ENCODE measurements at regions not wholly inside any gene's neighbourhood (a gene's known extent, or its start where the extent isn't known, plus 50 kb on each side); places are given as distances from the start of the nearest gene placed in this dataset.

- DNase-seq (ENCODE audit: low spot score) = no peak
Observed at GRCh38 chr2:9105601-9106337, 100.8 kb upstream of the ASAP2 start.

- DNase-seq (ENCODE audit: low spot score) = no peak
Observed at GRCh38 chr2:9103663-9104277, 100.3 kb upstream of the MBOAT2 start.

DNA sequence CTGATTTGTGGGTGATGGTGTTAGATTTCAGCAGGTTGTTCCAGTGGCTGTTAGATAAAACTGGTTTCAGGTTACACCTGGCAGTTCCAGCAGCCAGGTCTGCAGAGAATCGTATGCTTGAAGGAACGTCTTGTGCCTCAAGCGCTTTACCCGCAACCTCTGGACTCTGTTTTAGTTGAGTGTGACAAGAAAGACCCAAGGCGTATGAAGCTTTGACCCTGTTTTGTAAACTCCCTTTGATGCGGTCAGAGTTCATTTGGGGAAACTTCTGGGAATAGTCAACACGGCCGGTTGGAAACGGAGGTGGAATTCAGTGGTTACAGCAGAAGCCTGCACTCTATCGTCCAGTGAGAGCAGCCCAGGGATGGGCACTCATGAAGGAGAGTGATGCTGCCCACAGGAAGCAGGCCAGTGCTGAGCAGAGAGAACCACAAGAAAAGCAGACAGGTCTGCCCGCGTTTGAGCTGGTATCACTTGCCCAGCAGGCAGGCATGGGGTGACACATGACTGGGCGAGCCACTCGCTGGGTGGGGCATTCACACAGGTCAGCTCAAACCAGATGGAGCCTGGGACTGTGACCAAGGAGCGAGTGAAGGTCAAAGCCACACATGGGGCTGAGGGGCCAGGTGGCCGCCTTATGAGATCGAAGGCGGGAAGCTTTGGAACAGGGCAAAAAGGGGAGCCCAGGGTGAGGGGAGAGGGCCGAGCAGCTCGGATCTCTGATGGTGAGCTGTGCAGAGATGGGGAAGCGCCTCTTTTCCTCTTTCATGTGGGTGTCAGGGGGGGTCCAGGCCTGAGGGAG lies 99.6 kb upstream of the MBOAT2 start:
- DNase-seq (ENCODE audit: low spot score) = no peak

DNA sequence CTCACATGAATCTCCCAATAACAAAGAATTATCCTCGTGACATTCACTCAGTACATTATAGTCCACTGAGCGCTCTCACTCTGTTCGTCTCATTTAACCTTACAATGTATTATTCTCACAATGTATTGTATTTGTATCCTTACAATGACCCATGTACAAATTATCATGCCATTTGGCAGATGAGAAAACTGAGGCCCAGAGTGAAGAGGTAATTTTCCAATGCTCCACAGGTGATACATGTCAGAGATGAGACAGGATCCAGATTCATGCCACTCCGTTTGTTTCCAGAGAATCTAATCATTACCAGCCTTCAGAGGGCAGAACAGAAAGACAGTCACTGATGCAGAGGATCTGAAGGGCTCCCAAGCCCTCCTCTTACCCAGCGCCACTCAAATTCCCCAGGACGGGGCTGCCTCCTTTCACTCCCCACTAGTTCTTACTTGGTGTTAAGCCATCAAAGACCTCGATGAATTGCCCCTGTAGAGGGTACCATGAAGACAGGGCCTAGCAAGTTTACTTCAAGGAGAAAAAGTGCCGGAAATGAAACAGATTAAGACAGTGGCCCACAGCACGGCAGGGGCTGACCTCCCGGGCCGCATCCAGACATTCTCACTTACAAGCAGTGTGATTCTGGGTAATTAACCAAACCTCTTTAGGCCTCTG lies 98.4 kb upstream of the MBOAT2 start:
- DNase-seq (ENCODE audit: low spot score) = no peak

DNA sequence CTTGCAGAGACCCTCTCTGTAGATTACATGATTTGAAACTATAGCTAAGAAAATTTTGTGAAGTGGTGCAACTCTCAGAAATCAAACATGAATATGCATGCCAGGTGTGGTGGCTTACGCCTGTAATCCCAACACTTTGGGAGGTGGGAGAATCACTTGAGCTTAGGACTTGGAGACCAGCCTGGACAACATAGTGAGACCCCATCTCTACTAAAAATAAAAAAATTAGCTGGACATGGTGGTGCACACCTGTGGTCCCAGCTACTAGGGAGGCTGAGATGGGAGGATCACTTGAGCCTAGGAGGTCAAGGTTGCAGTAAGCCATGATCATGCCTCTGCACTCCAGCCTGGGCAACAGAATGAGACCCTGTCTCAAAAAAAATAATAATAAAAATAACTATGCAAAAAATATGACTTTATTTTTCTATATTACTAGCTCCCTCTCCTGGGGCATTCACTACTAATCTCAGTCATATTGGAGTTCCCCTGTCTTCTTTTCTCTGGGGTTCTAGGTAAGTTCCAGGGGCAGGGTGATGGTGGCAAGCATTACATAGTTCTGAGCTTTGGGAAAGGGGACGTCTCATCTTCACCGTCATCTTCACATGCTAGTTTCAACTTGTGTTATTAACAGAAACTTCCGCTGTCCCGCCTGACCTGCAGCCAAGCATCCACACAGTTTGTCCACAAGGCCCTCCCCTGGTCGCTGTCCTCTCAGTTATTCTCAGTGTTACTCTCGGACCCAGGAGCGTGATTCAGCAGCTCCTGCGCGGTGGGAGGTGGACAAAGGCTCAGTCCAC lies 96.8 kb upstream of the MBOAT2 start:
- DNase-seq (ENCODE audit: low spot score) = no peak

DNA sequence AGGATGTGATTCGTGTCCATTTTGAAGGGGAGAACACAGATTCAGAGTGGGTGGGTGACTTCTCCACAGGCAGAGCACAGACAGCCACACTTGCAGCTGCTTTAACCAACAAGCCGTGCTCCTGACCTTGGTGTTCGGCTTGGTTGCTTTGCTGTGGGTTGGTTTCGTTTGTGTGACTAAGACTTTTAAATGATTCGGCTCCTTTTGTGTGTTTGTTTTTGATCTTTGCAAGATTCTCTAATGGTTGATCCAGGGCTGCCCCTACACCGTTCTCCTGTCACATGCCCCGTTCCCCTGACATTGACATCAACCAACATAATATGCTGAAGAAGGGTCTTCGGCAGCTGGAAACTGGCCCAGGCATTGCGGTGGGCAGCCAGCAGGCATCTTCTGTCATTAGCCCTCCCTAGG lies 95.9 kb upstream of the MBOAT2 start:
- DNase-seq (ENCODE audit: low spot score) = no peak

- DNase-seq (ENCODE audit: low spot score) = no peak
Observed at GRCh38 chr2:9097892-9098291, 94.4 kb upstream of the MBOAT2 start.

DNA sequence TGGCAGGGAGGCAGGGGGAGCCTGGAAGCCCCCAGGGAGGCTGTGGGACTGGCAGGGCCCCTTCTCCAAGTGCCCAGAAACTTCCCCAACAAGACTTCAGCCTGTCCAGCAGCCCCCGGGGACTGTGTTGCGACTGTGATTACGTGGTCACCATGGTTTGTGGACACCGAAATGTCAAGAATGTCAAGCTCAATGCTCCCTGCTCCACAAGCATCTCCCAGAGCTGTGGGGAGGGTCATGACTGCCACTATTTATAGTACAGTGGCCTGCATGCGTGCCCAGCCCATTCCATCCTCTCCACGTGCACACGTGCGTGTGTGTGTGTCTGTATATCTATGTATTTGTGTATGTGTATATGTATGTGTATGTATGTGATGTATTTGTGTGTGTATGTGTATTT lies 93.8 kb upstream of the MBOAT2 start:
- no peak for DNase-seq (ENCODE audit: low spot score)

GRCh38 chr2:9096761-9097160 lies 93.3 kb upstream of the MBOAT2 start:
- no peak for DNase-seq (ENCODE audit: low spot score)

GRCh38 chr2:9095690-9096089 lies 92.2 kb upstream of the MBOAT2 start:
- peak; percentile 57 for DNase-seq (ENCODE audit: low spot score)

DNA sequence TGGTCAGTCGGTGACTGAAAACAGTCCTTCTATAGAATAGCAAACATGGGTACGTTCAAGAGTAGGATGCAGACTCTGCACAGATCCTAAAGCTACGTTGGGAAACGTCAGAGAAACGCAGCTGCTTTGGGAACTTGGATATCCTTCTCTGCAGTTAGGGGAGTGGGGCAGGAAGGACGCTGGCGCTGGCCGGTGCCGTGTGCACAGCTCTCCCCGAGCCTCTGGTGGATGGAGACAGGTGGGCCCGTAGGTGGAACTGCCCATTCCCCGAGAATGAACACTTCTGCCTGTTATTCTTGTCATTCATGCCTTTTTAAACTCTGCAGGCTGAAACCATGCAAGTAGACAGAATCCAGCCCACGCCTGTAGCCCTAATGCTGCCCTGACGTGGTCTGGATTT lies 91.7 kb upstream of the MBOAT2 start:
- no peak for DNase-seq (ENCODE audit: low spot score)

GRCh38 chr2:9094117-9094516 lies 90.6 kb upstream of the MBOAT2 start:
- DNase-seq (ENCODE audit: low spot score) = no peak

GRCh38 chr2:9093324-9093723 lies 89.8 kb upstream of the MBOAT2 start:
- no peak for DNase-seq (ENCODE audit: low spot score)

- no peak for DNase-seq (ENCODE audit: low spot score)
Observed at GRCh38 chr2:9092383-9093282, 89.1 kb upstream of the MBOAT2 start.

- no peak for DNase-seq (ENCODE audit: low spot score)
Observed at GRCh38 chr2:9091811-9092210, 88.3 kb upstream of the MBOAT2 start.

DNA sequence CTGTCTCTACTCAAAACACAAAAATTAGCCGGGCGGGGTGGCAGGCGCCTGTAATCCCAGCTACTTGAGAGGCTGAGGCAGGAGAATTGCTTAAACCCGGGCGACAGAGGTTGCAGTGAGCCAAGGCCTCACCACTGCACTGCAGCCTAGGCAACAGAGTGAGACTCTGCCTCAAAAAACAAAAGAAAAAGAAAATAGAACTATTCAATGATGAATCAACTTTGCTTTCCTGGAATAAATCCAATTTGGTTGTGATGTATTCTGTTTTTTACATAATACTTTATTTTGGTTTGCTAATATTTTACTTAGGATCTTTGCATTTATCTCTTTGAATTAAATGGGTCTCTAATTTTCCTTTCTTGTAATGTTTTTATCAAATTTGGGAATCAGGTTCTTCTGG lies 86.3 kb upstream of the MBOAT2 start:
- DNase-seq (ENCODE audit: low spot score) = no peak

DNA sequence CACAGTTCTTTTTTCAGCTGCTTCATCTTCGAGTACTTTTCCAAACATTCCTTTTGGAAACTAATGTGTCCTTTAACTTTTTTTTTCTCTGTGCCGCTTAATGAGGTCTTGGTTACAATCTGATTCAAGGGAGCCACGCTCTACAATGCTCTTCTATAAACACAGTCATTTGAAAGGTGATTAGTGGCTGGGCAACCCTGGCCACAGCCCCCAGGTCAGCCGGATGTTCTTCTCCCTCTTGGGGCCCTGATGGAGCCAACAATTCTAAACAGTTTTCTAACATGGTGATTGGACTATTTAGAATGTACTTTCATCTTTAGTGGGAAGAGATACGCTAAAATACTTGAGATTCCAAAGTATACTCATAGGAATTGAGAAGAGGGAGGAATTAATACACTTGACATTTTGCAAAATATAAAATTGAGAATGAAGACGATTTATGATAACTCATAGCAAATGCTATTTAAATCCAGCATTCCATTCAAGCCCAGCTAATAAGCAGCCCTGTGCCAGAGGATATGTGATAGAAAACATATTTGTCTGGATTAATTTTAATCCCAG lies 83.7 kb upstream of the MBOAT2 start:
- no peak for DNase-seq (ENCODE audit: low spot score)

DNA sequence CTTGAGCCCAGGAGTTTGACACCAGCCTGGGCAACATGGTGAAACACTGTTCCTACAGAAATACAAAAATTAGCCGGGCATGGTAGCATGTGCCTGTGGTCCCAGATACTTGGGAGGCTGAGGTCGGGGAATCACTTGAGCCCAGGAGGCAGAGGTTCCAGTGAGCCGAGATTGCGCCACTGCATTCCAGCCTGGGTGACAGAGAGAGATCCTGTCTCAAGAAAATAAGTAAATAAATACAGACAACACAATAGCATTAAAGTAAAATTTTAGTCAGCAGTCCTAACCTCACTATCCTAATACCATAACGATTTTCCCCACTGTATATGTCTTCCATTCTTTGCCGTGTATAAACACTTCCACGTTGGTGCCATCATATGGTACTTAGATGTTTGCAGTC lies 83.0 kb upstream of the MBOAT2 start:
- DNase-seq (ENCODE audit: low spot score) = no peak

- no peak for DNase-seq (ENCODE audit: low spot score)
Observed at GRCh38 chr2:9085353-9085752, 81.9 kb upstream of the MBOAT2 start.

DNA sequence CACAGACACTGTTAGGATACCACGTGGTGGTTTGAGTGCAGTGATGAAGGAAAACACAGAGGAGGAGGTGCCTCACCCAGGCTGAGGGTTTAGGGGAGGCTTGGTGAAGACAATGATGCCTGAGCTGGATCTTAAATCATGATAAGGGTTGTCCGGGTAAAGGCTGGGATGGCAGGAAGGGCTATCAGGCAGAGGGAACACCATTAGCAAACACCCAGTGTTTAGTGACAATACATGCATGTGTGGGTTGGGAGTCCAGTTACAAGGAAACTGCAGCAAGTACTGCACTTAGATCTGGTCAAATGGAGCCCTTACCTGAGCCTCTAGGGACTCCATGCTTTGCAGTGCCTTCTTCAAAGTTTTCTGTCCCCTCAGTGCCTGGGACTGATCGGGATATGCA lies 79.8 kb upstream of the MBOAT2 start:
- no peak for DNase-seq (ENCODE audit: low spot score)
